ENCODE measurements at regions not wholly inside any gene's neighbourhood (a gene's known extent, or its start where the extent isn't known, plus 50 kb on each side); places are given as distances from the start of the nearest gene placed in this dataset.
A peak's percentile ranks its signal among the peaks of the same experiment; 100 is the strongest.

GRCh38 chrX:128927363-128927762, 595.9 kb downstream of the SMARCA1 start:
- no peak for DNase-seq
- Histone ChIP-seq H4K20me1 (ENCODE audit: insufficient read depth, low read depth, low read length) (no peaks in the 10 kb centered on the region), H3K27me3 (ENCODE audit: low read length) (no peaks in the 10 kb centered on the region), H3K27ac (ENCODE audit: low read length) (no peak overlapping the region), H3K36me3 (ENCODE audit: insufficient read depth, low read length) (no peaks in the 10 kb centered on the region), H3K4me2 (ENCODE audit: low read depth, low read length, poor library complexity, severe bottlenecking) (no peak overlapping the region), H2AFZ (ENCODE audit: low read length) (no peak overlapping the region), H3K4me1 (ENCODE audit: low read length) (no peaks in the 10 kb centered on the region), H3K79me2 (ENCODE audit: low read length) (no peaks in the 10 kb centered on the region), H3K4me3 (ENCODE audit: low read length) (no peak overlapping the region), H3K9ac (ENCODE audit: low read length) (no peak overlapping the region), H3K9me2 (replicated peaks; ENCODE audit: insufficient read depth, low read length) (no peaks in the 10 kb centered on the region), H3K9me3 (ENCODE audit: low read length) (no peaks in the 10 kb centered on the region)

- Histone ChIP-seq H3K27ac (ENCODE audit: low read length) (no peak overlapping the region), H2AFZ (ENCODE audit: low read length) (no peak overlapping the region), H3K9ac (ENCODE audit: low read length) (no peak overlapping the region), H3K36me3 (ENCODE audit: insufficient read depth, low read length) (no peaks in the 10 kb centered on the region), H3K4me3 (ENCODE audit: low read length) (no peak overlapping the region), H3K27me3 (ENCODE audit: low read length) (no peaks in the 10 kb centered on the region), H3K9me2 (replicated peaks; ENCODE audit: insufficient read depth, low read length) (no peaks in the 10 kb centered on the region), H4K20me1 (ENCODE audit: insufficient read depth, low read depth, low read length) (no peaks in the 10 kb centered on the region), H3K4me1 (ENCODE audit: low read length) (no peaks in the 10 kb centered on the region), H3K9me3 (ENCODE audit: low read length) (no peaks in the 10 kb centered on the region; the same call in 1 of the 2 replicates), H3K79me2 (ENCODE audit: low read length) (no peaks in the 10 kb centered on the region), H3K4me2 (ENCODE audit: low read depth, low read length, poor library complexity, severe bottlenecking) (no peak overlapping the region)
- no peak for DNase-seq
Measured at GRCh38 chrX:128906753-128907152, 616.5 kb downstream of the SMARCA1 start.

- no peaks in the 10 kb centered on the region for H3K36me3 ChIP-seq (ENCODE audit: insufficient read depth, low read length)
Measured at GRCh38 chrX:128901018-128901417, 622.3 kb downstream of the SMARCA1 start.

DNA sequence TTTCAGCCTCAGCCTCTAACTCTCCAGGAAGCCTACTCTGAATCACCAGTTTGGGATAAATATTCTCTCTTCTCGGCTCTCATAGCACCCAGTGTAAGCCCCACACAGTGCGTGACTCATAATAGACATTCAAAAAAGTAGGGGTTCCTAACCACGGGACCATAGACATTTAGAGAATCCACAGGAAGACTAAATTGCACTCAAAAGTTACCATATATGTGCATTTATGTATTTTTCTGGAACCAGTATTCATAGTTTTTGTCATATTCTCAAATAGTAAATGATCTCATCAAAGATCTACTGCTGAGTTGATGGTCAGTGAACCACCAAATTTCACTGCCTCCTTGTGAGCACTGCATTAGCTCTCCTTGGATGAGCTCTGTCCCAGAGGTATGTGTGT, 625.7 kb downstream of the SMARCA1 start:
- Histone ChIP-seq H2AFZ (ENCODE audit: low read length) (no peak overlapping the region), H3K9ac (ENCODE audit: low read length) (no peak overlapping the region), H3K4me3 (ENCODE audit: low read length) (no peak overlapping the region), H3K4me2 (ENCODE audit: low read depth, low read length, poor library complexity, severe bottlenecking) (no peak overlapping the region), H3K79me2 (ENCODE audit: low read length) (no peaks in the 10 kb centered on the region), H3K36me3 (ENCODE audit: insufficient read depth, low read length) (no peaks in the 10 kb centered on the region), H3K4me1 (ENCODE audit: low read length) (no peaks in the 10 kb centered on the region), H3K9me3 (ENCODE audit: low read length) (no peaks in the 10 kb centered on the region), H4K20me1 (ENCODE audit: insufficient read depth, low read depth, low read length) (no peaks in the 10 kb centered on the region), H3K9me2 (replicated peaks; ENCODE audit: insufficient read depth, low read length) (no peaks in the 10 kb centered on the region), H3K27ac (ENCODE audit: low read length) (no peak overlapping the region), H3K27me3 (ENCODE audit: low read length) (no peaks in the 10 kb centered on the region)
- no peak for DNase-seq

More at GRCh38 chrX:128901018-128901417, 622.3 kb downstream of the SMARCA1 start:
- Histone ChIP-seq H3K9ac (ENCODE audit: low read length) (no peak overlapping the region), H2AFZ (ENCODE audit: low read length) (no peak overlapping the region), H3K27ac (ENCODE audit: low read length) (no peak overlapping the region), H4K20me1 (ENCODE audit: insufficient read depth, low read depth, low read length) (no peaks in the 10 kb centered on the region), H3K79me2 (ENCODE audit: low read length) (no peaks in the 10 kb centered on the region), H3K4me3 (ENCODE audit: low read length) (no peak overlapping the region), H3K9me3 (ENCODE audit: low read length) (no peaks in the 10 kb centered on the region; the same call in 1 of the 2 replicates), H3K4me1 (ENCODE audit: low read length) (no peaks in the 10 kb centered on the region), H3K27me3 (ENCODE audit: low read length) (no peaks in the 10 kb centered on the region), H3K9me2 (replicated peaks; ENCODE audit: insufficient read depth, low read length) (no peaks in the 10 kb centered on the region), H3K4me2 (ENCODE audit: low read depth, low read length, poor library complexity, severe bottlenecking) (no peak overlapping the region)
- DNase-seq = no peak

DNA sequence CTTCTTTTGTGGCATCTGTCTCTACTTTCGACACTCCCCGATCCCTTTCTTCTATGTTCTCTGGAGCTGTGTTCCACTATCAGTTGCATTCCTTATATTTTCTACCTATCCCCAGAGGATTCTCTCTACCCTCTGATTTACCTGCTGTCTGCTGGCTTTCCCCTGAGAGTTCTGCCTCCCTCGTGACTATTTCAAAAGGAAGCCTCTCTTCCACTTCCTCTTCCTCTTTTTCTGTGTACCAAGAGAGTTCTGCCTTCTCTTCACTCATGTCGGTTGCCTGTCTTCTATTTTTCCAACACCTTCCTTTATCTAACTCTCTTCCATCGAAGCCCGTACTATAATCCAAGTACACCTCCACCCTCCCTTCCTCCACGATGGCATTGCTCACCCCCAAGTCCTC, 631.7 kb downstream of the SMARCA1 start:
- Histone ChIP-seq H3K9ac (ENCODE audit: low read length) (no peak overlapping the region), H3K9me2 (replicated peaks; ENCODE audit: insufficient read depth, low read length) (no peaks in the 10 kb centered on the region), H2AFZ (ENCODE audit: low read length) (peak overlapping the region; percentile 69; the same call in 1 of the 2 replicates), H3K27ac (ENCODE audit: low read length) (no peak overlapping the region), H3K9me3 (ENCODE audit: low read length) (0 out of 2 replicates have a peak, but pooled peaks cover 4% of the 10 kb centered on the region), H3K4me3 (ENCODE audit: low read length) (peak overlapping the region; percentile 20; the same call in 1 of the 2 replicates), H3K27me3 (ENCODE audit: low read length) (no peaks in the 10 kb centered on the region), H3K36me3 (ENCODE audit: insufficient read depth, low read length) (no peaks in the 10 kb centered on the region), H4K20me1 (ENCODE audit: insufficient read depth, low read depth, low read length) (no peaks in the 10 kb centered on the region), H3K4me2 (ENCODE audit: low read depth, low read length, poor library complexity, severe bottlenecking) (peak overlapping the region; percentile 35), H3K4me1 (ENCODE audit: low read length) (peaks cover 12% of the 10 kb centered on the region), H3K79me2 (ENCODE audit: low read length) (no peaks in the 10 kb centered on the region)
- DNase-seq = peak; percentile 72

DNA sequence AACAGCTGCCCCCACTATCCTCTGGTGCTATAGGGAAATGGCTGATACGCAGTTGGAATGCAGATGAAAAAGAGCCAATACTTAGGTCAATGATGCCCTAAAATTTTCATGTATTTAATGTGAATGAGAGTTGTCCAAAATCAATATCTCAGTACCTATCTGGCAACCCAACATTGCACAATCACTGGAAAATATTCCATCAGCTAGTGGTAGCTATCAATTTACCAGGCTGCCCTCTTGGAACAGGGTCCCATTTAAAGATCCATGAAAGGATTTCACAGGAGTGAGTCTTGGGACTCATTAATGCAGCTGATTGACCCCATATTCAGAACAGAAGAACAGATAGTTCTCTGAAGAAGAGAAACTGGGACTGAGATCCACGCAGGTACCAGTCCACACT, 638.9 kb downstream of the SMARCA1 start:
- H4K20me1 ChIP-seq (ENCODE audit: insufficient read depth, low read depth, low read length) = no peaks in the 10 kb centered on the region
- H3K36me3 ChIP-seq (ENCODE audit: insufficient read depth, low read length) = no peaks in the 10 kb centered on the region
- no peak overlapping the region for H3K9ac ChIP-seq (ENCODE audit: low read length)
- no peaks in the 10 kb centered on the region for H3K9me3 ChIP-seq (ENCODE audit: low read length)
- DNase-seq = no peak
- H3K4me2 ChIP-seq (ENCODE audit: low read depth, low read length, poor library complexity, severe bottlenecking) = no peak overlapping the region
- no peak overlapping the region for H3K4me3 ChIP-seq (ENCODE audit: low read length)
- no peak overlapping the region for H3K27ac ChIP-seq (ENCODE audit: low read length)
- H3K27me3 ChIP-seq (ENCODE audit: low read length) = no peaks in the 10 kb centered on the region
- H3K79me2 ChIP-seq (ENCODE audit: low read length) = no peaks in the 10 kb centered on the region
- H3K9me2 ChIP-seq (replicated peaks; ENCODE audit: insufficient read depth, low read length) = no peaks in the 10 kb centered on the region
- no peak overlapping the region for H2AFZ ChIP-seq (ENCODE audit: low read length)
- no peaks in the 10 kb centered on the region for H3K4me1 ChIP-seq (ENCODE audit: low read length)

GRCh38 chrX:128883650-128884049, 639.6 kb downstream of the SMARCA1 start:
- Histone ChIP-seq H3K4me2 (ENCODE audit: low read depth, low read length, poor library complexity, severe bottlenecking) (no peak overlapping the region), H3K9ac (ENCODE audit: low read length) (no peak overlapping the region), H3K4me3 (ENCODE audit: low read length) (no peak overlapping the region), H3K9me2 (replicated peaks; ENCODE audit: insufficient read depth, low read length) (no peaks in the 10 kb centered on the region), H4K20me1 (ENCODE audit: insufficient read depth, low read depth, low read length) (no peaks in the 10 kb centered on the region), H3K79me2 (ENCODE audit: low read length) (no peaks in the 10 kb centered on the region), H3K27ac (ENCODE audit: low read length) (no peak overlapping the region), H3K9me3 (ENCODE audit: low read length) (no peaks in the 10 kb centered on the region), H3K27me3 (ENCODE audit: low read length) (no peaks in the 10 kb centered on the region), H3K36me3 (ENCODE audit: insufficient read depth, low read length) (no peaks in the 10 kb centered on the region), H3K4me1 (ENCODE audit: low read length) (no peaks in the 10 kb centered on the region), H2AFZ (ENCODE audit: low read length) (no peak overlapping the region)
- DNase-seq = no peak

DNA sequence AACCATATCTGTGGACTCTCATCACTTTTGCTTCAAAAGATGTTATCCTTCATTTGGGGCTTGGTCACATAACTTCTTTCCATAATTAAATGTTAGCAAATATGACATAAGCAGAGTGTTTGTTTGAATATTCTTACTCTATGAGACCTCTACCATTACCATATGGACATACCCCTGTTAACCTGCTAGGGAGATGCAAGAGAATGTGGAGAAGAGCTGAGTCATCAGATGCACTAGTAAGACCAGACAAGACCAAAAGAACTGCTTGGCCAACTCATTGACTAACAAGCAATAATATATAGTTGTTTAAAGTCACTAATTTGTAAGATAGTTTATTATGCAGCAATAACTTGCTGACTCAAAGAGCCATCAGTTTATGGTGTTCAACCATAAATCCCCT, 652.9 kb downstream of the SMARCA1 start:
- no peaks in the 10 kb centered on the region for H3K9me3 ChIP-seq (ENCODE audit: low read length)
- H3K79me2 ChIP-seq (ENCODE audit: low read length) = no peaks in the 10 kb centered on the region
- H4K20me1 ChIP-seq (ENCODE audit: insufficient read depth, low read depth, low read length) = no peaks in the 10 kb centered on the region
- no peak overlapping the region for H3K9ac ChIP-seq (ENCODE audit: low read length)
- H2AFZ ChIP-seq (ENCODE audit: low read length) = no peak overlapping the region
- no peaks in the 10 kb centered on the region for H3K4me1 ChIP-seq (ENCODE audit: low read length)
- no peak overlapping the region for H3K27ac ChIP-seq (ENCODE audit: low read length)
- no peaks in the 10 kb centered on the region; the same call in 1 of the 2 replicates for H3K9me2 ChIP-seq (replicated peaks; ENCODE audit: insufficient read depth, low read length)
- H3K36me3 ChIP-seq (ENCODE audit: insufficient read depth, low read length) = no peaks in the 10 kb centered on the region
- H3K4me2 ChIP-seq (ENCODE audit: low read depth, low read length, poor library complexity, severe bottlenecking) = no peak overlapping the region
- no peaks in the 10 kb centered on the region for H3K27me3 ChIP-seq (ENCODE audit: low read length)
- no peak overlapping the region for H3K4me3 ChIP-seq (ENCODE audit: low read length)
- no peak for DNase-seq

DNA sequence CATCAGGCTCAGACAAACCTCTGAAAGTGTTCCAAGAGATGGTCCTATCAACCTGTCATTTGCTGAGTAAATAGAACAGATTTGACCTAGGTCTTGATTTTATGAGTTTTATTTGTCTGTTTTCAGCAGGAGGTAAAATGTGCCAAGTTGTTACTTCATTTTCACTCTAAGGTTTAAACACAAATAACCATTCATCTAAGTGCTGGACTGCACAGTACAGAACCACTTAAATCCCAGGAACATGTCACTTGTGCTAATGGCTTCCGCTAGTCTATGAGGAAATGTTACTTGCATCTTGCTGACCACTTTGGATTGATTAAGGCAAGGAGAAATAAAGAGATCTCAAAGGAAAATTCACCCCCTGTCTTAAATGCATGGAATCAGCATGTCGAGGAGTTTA, 660.7 kb downstream of the SMARCA1 start:
- no peak overlapping the region for H2AFZ ChIP-seq (ENCODE audit: low read length)
- DNase-seq = no peak
- H3K9ac ChIP-seq (ENCODE audit: low read length) = no peak overlapping the region
- no peak overlapping the region for H3K4me3 ChIP-seq (ENCODE audit: low read length)
- no peaks in the 10 kb centered on the region for H3K4me1 ChIP-seq (ENCODE audit: low read length)
- H3K4me2 ChIP-seq (ENCODE audit: low read depth, low read length, poor library complexity, severe bottlenecking) = no peak overlapping the region
- no peaks in the 10 kb centered on the region for H3K79me2 ChIP-seq (ENCODE audit: low read length)
- no peaks in the 10 kb centered on the region for H3K9me3 ChIP-seq (ENCODE audit: low read length)
- no peak overlapping the region for H3K27ac ChIP-seq (ENCODE audit: low read length)
- H3K9me2 ChIP-seq (replicated peaks; ENCODE audit: insufficient read depth, low read length) = no peaks in the 10 kb centered on the region; the same call in 1 of the 2 replicates
- H4K20me1 ChIP-seq (ENCODE audit: insufficient read depth, low read depth, low read length) = no peaks in the 10 kb centered on the region
- no peaks in the 10 kb centered on the region for H3K27me3 ChIP-seq (ENCODE audit: low read length)
- no peaks in the 10 kb centered on the region for H3K36me3 ChIP-seq (ENCODE audit: insufficient read depth, low read length)

All from Karpas-422 (cell line).